ENCODE measurements at regions not wholly inside any gene's neighbourhood (a gene's known extent, or its start where the extent isn't known, plus 50 kb on each side); places are given as distances from the start of the nearest gene placed in this dataset.

- DNase-seq = no peak
Measured at GRCh38 chr4:154086247-154086646, 297.4 kb upstream of the SFRP2 start.

- DNase-seq = no peak
Measured at GRCh38 chr4:154084864-154085263, 296.0 kb upstream of the SFRP2 start.

- DNase-seq = no peak
Measured at GRCh38 chr4:154082760-154083535, 294.1 kb upstream of the SFRP2 start.

- no peak for DNase-seq
Measured at GRCh38 chr4:154081391-154081790, 292.5 kb upstream of the SFRP2 start.

- no peak for DNase-seq
Measured at GRCh38 chr4:154078504-154079350, 289.8 kb upstream of the SFRP2 start.

GRCh38 chr4:154076921-154077320 is 288.0 kb upstream of the SFRP2 start:
- no peak for DNase-seq

- DNase-seq = no peak
Measured at GRCh38 chr4:154073107-154073822, 284.4 kb upstream of the SFRP2 start.

- DNase-seq = no peak
Measured at GRCh38 chr4:154067786-154068185, 278.9 kb upstream of the SFRP2 start.

GRCh38 chr4:154065368-154065767 is 276.5 kb upstream of the SFRP2 start:
- no peak for DNase-seq

GRCh38 chr4:154064244-154064643 is 275.4 kb upstream of the SFRP2 start:
- DNase-seq = no peak

- no peak for DNase-seq
Measured at GRCh38 chr4:154049457-154050181, 260.7 kb upstream of the SFRP2 start.

- DNase-seq = no peak
Measured at GRCh38 chr4:154047733-154048132, 258.9 kb upstream of the SFRP2 start.

GRCh38 chr4:154044742-154045485 is 256.0 kb upstream of the SFRP2 start:
- DNase-seq = no peak

- no peak for DNase-seq
Measured at GRCh38 chr4:154044108-154044531, 255.2 kb upstream of the SFRP2 start.

- DNase-seq = no peak
Measured at GRCh38 chr4:154041640-154042039, 252.8 kb upstream of the SFRP2 start.

GRCh38 chr4:154039435-154040343 is 250.8 kb upstream of the SFRP2 start:
- DNase-seq = no peak

GRCh38 chr4:154036856-154037255 is 248.0 kb upstream of the SFRP2 start:
- DNase-seq = no peak

- no peak for DNase-seq
Measured at GRCh38 chr4:154035341-154035740, 246.5 kb upstream of the SFRP2 start.

- DNase-seq = no peak
Measured at GRCh38 chr4:154033921-154034320, 245.0 kb upstream of the SFRP2 start.

GRCh38 chr4:154032914-154033313 is 244.0 kb upstream of the SFRP2 start:
- no peak for DNase-seq

GRCh38 chr4:154030746-154031145 is 241.9 kb upstream of the SFRP2 start:
- DNase-seq = no peak
